LoVo (cell line): ENCODE measurements at regions not wholly inside any gene's neighbourhood (a gene's known extent, or its start where the extent isn't known, plus 50 kb on each side); places are given as distances from the start of the nearest gene placed in this dataset.

Experiments
- DNase-seq: peaks from one replicate; pipeline ENCODE4 v3.0.0-alpha.2; 2016; ENCODE audit warnings: low spot score

GRCh38 chr1:193514397-193514796, 328.0 kb upstream of the B3GALT2 start:
- no peak for DNase-seq

- DNase-seq: no peak
Observed at GRCh38 chr1:193513032-193513431, 326.6 kb upstream of the B3GALT2 start.

GRCh38 chr1:193504920-193505319, 318.5 kb upstream of the B3GALT2 start:
- no peak for DNase-seq

- DNase-seq: no peak
Observed at GRCh38 chr1:193498088-193498655, 311.8 kb upstream of the B3GALT2 start.

DNA sequence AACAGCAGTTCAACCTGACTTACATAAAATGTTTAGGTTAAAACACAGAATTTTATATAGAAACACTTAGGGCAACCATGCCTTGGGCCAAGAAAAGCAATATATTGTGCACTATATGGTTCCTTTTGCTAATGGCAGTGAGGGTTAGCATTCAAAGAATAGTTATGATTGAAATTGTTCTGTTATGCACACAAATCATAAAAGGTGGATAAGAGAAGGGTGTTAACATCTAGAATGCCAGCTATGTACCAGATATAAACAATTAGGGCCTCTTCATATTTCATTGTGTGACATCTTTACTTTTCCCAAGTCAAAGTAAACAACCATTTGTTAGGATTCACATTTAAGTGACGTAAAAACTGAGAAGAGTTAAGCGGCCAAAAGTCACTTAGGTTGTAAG, 308.0 kb upstream of the B3GALT2 start:
- DNase-seq: no peak

- no peak for DNase-seq
Observed at GRCh38 chr1:193489191-193489590, 302.8 kb upstream of the B3GALT2 start.

DNA sequence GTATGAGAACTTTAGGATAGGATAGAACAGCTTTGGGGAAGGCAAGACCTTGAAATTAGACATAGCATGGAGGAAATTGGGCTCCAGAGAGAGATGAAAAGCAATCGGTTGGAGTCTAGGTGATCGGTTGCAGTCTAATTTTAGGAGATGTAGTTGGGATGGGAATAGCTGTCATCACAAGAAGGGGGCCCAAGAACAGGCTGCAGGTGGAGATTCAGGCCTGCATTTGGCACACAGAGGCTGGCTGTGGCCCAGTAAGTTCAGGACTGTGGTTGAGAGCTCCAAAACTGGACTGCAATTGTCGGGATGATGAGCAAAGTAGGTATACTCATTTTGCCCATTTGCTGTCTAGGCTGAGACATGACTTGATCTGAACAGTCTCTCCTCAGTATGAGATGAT, 301.3 kb upstream of the B3GALT2 start:
- no peak for DNase-seq

- no peak for DNase-seq
Observed at GRCh38 chr1:193486671-193487229, 300.3 kb upstream of the B3GALT2 start.

DNA sequence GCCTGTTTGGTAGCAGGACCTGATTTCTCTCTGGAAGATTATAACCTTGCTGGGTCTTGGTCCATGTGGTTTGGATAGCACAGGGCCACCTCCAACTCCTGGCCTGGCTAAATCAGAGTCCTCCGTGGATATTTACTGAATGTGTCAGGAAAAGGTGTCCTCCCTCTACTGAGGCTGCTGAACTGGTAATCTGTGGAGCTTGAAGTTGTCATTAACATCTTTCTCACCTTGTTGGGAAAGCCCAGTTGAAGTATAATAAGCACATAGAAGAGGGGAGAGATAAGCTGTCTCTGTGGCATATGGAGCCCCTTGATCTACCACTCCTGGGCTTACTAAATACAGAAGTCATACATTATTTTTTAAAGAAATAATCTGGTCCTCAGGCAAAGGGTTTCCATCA, 294.3 kb upstream of the B3GALT2 start:
- no peak for DNase-seq

DNA sequence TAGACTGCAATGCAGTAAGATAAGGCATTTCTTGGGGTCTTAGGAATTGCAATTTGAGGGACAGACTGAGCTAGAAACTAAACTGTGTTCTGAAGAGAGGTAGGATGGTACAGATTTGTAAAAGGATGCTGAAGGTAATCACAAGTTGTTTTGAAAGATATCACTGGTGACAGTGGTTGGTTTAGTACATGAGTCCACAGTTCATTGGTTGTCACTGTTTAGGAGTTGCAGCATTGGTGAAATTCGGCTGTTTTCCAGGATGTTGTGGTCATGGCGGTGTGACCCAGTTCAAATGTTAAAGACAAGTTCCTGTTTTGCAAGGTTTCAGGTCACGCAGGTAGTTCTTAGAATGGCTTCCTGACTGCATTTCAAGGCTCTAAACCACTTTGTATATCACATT, 292.8 kb upstream of the B3GALT2 start:
- DNase-seq: no peak

GRCh38 chr1:193476748-193477147, 290.3 kb upstream of the B3GALT2 start:
- DNase-seq: no peak

DNA sequence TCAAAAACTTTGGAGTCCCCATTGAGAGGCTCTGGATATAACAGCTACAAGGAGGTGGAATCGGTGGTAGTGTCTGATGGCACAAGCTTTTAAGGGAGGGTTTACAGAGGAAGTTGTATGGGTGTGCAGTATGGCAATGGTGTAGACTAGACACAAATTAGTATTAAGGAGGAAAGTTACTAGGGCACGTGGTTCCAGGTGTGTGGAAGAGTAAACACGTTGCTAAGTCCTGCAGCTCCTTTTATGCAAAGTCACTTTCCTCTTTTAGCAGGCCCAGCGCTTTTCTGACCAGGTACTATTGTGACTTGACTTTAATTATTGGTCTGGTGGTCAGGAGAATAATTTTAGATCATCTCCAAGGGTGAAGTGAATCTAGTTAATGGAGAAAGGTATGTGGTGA, 287.5 kb upstream of the B3GALT2 start:
- DNase-seq: no peak

DNA sequence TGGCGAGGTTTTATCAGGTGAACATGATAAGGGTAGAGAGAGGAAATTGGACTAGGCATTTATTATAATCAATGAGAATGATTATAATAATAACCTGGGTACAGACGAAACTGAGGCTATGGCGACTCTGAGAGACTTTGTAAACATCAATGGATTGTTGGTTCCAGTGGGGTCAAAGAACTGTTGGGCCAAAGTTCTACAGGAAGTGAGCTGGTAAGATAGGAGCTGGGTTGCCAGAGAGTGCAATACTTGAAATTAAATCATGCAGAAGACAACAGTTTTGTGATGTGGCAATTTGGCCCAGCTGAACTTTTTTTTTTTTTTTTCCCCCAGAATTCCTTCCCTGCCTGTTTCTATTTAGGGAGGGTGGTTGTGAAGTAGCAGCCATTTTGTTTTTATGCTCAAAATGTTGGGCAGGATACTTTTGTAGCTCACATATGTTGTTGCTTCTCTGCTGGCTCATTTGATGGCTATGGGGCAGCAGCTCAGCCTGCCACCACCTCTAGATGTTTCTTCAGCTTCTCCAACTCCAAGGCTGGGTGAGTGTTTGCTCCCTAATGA, 286.5 kb upstream of the B3GALT2 start:
- DNase-seq: no peak

- no peak for DNase-seq
Observed at GRCh38 chr1:193472430-193472829, 286.0 kb upstream of the B3GALT2 start.

- no peak for DNase-seq
Observed at GRCh38 chr1:193471981-193472380, 285.6 kb upstream of the B3GALT2 start.

- DNase-seq: no peak
Observed at GRCh38 chr1:193463326-193463932, 277.0 kb upstream of the B3GALT2 start.

DNA sequence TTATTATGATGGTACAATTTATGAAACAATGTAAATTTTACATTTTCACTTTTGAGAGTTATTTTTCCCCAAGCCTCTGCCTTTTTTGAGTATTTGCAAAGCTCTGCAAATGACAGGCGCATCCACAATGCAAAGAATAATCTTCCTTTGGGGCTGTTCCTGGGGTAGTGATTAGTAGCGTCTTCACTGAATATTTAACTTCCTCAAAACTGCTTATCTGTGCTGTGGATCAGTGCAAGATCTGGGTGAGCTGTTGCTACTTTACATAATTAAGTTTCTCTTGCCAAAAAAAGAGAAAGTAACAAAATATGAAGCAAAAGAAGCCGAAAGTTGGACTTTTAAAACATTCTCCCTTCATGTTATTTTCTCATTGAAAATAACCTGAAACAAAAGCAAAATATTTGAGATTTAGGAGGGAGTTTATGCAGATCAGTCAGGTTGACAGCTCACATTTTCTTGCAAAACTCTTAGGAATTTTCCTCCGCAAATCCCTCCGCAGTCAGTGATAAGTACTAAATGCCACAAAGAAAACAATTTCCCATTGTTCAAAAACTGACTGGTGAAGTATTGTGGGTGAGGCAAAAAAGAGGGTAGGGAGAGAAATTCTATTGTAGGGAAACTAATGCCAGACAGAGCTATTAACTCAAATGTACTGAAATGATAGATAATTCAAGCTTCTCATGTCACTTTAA, 276.4 kb upstream of the B3GALT2 start:
- DNase-seq: no peak

- no peak for DNase-seq
Observed at GRCh38 chr1:193458628-193459027, 272.2 kb upstream of the B3GALT2 start.

DNA sequence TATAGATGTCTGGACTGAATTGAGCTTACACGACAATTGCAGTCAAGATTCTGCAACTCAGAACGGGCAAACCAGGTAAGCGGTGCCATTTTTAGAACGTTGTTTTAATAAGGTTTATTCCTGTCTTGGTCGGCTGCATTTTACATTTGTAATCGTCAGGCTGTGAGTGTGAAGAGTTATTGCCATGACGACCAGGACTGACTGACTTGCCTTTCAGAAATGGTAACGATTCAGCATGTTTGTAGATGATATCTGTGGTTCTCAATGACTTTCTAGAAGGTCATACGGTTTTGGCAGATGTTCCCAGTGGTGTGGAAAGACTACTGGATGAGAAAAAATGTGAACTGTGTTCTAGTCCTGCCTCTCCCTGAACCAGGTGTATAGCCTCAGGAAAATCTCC, 271.3 kb upstream of the B3GALT2 start:
- no peak for DNase-seq

- DNase-seq: no peak
Observed at GRCh38 chr1:193456811-193457280, 270.4 kb upstream of the B3GALT2 start.

- no peak for DNase-seq
Observed at GRCh38 chr1:193451606-193452005, 265.2 kb upstream of the B3GALT2 start.

DNA sequence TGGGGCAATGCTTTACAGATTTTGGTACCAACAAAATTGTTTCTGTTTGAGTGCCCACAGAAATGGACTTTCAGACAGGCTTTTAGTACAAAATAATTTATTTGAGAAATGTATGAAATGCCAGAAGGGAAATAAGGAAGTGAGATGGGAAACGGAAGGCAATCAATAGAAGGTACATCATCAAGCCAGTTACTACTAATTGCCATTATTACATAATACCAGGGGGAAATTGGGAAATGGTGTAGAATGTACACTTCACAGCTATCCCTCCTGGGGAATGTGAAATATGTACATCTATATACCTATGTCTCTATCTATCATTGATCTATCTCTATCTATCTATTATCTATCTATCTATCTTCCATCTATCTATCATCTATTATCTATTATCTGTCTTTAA, 264.6 kb upstream of the B3GALT2 start:
- no peak for DNase-seq
